Activated CD8-positive, alpha-beta T cell treated with anti-CD3 and anti-CD28 coated beads for 36 hours (primary cell): ENCODE measurements at regions not wholly inside any gene's neighbourhood (a gene's known extent, or its start where the extent isn't known, plus 50 kb on each side); places are given as distances from the start of the nearest gene placed in this dataset.
"Not testable (repeated sequence)": the region's sequence is repeated elsewhere in the genome, so short reads cannot be mapped to it uniquely, and the experiment has no call there.

Source experiments
- ATAC-seq: fragments of 200-7000 bp; cut with Tn5 transposase; one replicate; pipeline ENCODE4 v1.10.0; 2021; ENCODE audit warnings: mild to moderate bottlenecking, moderate library complexity
- CTCF ChIA-PET: fragments of 350-600 bp; sonication (Branson Sonifier 250); formaldehyde crosslinking; loops from one replicate; lab custom pipeline; 2021; ENCODE audit warnings: antibody characterized with exemption; lab: Charles Lee
- POLR2A ChIA-PET: fragments of 350-600 bp; sonication (Branson Sonifier 250); formaldehyde crosslinking; loops from one replicate; lab custom pipeline; 2021; ENCODE audit warnings: antibody characterized with exemption; lab: Charles Lee
- DNase-seq: peaks from one replicate; pipeline ENCODE4 v3.0.0-alpha.2; 2020
- H3K27ac Mint-ChIP-seq: one replicate; pipeline ENCODE4 v1.8.0; 2021; ENCODE audit warnings: mild to moderate bottlenecking, mixed read lengths
- H3K27me3 Mint-ChIP-seq: one replicate; pipeline ENCODE4 v1.8.0; 2021; ENCODE audit warnings: mixed read lengths
- H3K36me3 Mint-ChIP-seq: one replicate; pipeline ENCODE4 v1.8.0; 2021; ENCODE audit warnings: low read depth, mixed read lengths
- H3K4me1 Mint-ChIP-seq: one replicate; pipeline ENCODE4 v1.8.0; 2021; ENCODE audit warnings: low read depth, mixed read lengths
- H3K4me3 Mint-ChIP-seq: one replicate; pipeline ENCODE4 v1.8.0; 2021; ENCODE audit warnings: mild to moderate bottlenecking, moderate library complexity, mixed read lengths
- H3K9me3 Mint-ChIP-seq: one replicate; pipeline ENCODE4 v1.8.0; 2021; ENCODE audit warnings: mixed read lengths
- intact Hi-C: fragments of 100-400 bp; cut with micrococcal nuclease; formaldehyde crosslinking; loops from one replicate; pipeline ENCODE4 v1.10.0; 2022
- TF ChIP-seq, protein P1 (sequence below): fragments of 200-600 bp; IDR thresholded peaks from one replicate; pipeline ENCODE4 v1.8.0; 2022; ENCODE audit warnings: antibody characterized with exemption, mild to moderate bottlenecking

DNA sequence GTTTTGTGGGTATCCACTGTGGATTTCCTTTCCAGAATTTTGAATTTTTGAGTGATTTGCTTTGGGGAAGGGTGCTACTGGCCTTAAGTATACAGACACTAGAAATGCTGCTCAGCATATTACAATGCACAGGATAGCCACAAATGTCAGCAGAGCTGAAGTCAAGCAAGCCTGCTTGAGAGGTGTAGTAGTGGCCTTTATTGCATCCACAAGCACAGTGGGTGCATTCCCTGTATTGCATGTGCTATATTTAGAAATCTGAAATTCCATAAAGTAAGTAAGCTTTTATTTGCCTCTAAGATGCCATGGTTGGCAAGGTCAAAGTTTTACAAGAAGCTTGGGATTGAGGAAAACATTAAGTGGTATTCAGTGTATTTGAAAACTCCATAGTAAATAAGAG is 79.5 kb upstream of the ZNF91 start:
- H3K4me3 Mint-ChIP-seq, result no peak overlapping the region
- intact Hi-C loops, result no loop called here
- ChIA-PET POLR2A (no interaction called here), CTCF (no interaction called here)
- DNase-seq (no peak), ATAC-seq (no peak)
- peaks cover 16% of the 10 kb centered on the region for H3K27me3 Mint-ChIP-seq
- peaks cover 2% of the 10 kb centered on the region for H3K36me3 Mint-ChIP-seq
- TF ChIP-seq, protein P1, sequence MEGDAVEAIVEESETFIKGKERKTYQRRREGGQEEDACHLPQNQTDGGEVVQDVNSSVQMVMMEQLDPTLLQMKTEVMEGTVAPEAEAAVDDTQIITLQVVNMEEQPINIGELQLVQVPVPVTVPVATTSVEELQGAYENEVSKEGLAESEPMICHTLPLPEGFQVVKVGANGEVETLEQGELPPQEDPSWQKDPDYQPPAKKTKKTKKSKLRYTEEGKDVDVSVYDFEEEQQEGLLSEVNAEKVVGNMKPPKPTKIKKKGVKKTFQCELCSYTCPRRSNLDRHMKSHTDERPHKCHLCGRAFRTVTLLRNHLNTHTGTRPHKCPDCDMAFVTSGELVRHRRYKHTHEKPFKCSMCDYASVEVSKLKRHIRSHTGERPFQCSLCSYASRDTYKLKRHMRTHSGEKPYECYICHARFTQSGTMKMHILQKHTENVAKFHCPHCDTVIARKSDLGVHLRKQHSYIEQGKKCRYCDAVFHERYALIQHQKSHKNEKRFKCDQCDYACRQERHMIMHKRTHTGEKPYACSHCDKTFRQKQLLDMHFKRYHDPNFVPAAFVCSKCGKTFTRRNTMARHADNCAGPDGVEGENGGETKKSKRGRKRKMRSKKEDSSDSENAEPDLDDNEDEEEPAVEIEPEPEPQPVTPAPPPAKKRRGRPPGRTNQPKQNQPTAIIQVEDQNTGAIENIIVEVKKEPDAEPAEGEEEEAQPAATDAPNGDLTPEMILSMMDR, result no peak
- H3K27ac Mint-ChIP-seq, result no peak overlapping the region
- H3K9me3 Mint-ChIP-seq, result peaks cover 13% of the 10 kb centered on the region
- H3K4me1 Mint-ChIP-seq, result no peaks in the 10 kb centered on the region

GRCh38 chr19:23474172-23474571 is 78.9 kb upstream of the ZNF91 start:
- CTCF ChIA-PET, result no interaction called here
- Mint-ChIP-seq H3K4me1 (no peaks in the 10 kb centered on the region), H3K4me3 (no peak overlapping the region), H3K9me3 (peaks cover 14% of the 10 kb centered on the region), H3K27me3 (peaks cover 18% of the 10 kb centered on the region), H3K36me3 (peaks cover 2% of the 10 kb centered on the region), H3K27ac (no peak overlapping the region)
- ATAC-seq (no peak), DNase-seq (no peak)
- POLR2A ChIA-PET, result no interaction called here
- intact Hi-C loops, result no loop called here
- TF ChIP-seq, protein P1, result no peak

DNA sequence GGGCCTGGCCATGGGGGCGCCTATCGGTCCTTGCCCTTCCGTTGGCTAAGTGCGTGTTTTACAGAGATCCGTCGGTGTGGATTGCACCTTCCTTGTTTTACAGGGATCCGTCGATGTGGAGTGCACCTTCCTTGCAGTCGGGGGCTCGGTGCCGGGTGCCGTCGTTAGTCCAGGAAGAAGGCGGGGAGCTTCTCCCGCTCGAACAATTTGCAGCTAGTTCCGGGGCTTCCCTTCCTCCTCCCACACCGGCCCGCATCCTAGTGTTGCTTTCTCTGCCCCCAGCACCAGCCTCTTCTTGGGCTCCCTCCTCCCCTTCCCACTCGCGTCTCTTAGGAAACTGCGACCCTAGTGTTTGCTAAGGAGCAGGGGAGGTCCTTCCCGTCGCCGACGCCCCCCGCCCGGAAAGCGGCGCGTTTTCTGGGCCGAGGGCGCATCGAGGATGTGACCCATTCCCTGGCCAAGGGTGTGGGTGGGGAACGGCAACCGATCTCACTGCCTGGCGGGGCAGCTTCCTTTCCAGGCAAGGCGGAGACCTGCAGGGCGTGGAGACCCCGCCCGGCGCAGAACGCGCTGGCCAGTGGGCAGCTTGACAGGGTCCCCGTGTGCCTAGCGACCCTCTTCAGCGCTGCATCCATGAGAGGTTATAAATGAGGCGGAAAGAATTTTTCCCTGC is 75.7 kb upstream of the ZNF91 start:
- intact Hi-C loops, result no loop called here
- DNase-seq (no peak), ATAC-seq (no peak)
- CTCF ChIA-PET, result no interaction called here
- Mint-ChIP-seq H3K4me3 (no peak overlapping the region), H3K27me3 (peaks cover 18% of the 10 kb centered on the region), H3K27ac (no peak overlapping the region), H3K9me3 (peaks cover 13% of the 10 kb centered on the region), H3K4me1 (no peaks in the 10 kb centered on the region), H3K36me3 (peaks cover 2% of the 10 kb centered on the region)
- TF ChIP-seq, protein P1, result no peak
- POLR2A ChIA-PET, result no interaction called here

- POLR2A ChIA-PET, H3K27me3 Mint-ChIP-seq, H3K4me3 Mint-ChIP-seq, H3K36me3 Mint-ChIP-seq, ATAC-seq, DNase-seq, H3K9me3 Mint-ChIP-seq, intact Hi-C loops, CTCF ChIA-PET, H3K4me1 Mint-ChIP-seq, H3K27ac Mint-ChIP-seq: not testable (repeated sequence)
Measured at GRCh38 chr19:23464349-23464748, 69.1 kb upstream of the ZNF91 start.

- no peaks in the 10 kb centered on the region for H3K4me1 Mint-ChIP-seq
- peaks cover 12% of the 10 kb centered on the region for H3K9me3 Mint-ChIP-seq
- DNase-seq, result no peak
- no peaks in the 10 kb centered on the region for H3K36me3 Mint-ChIP-seq
- TF ChIP-seq, protein P1, result no peak
- CTCF ChIA-PET, result no interaction called here
- POLR2A ChIA-PET, result no interaction called here
- H3K4me3 Mint-ChIP-seq, result no peak overlapping the region
- intact Hi-C loops, result no loop called here
- no peaks in the 10 kb centered on the region for H3K27me3 Mint-ChIP-seq
- ATAC-seq, result no peak
- H3K27ac Mint-ChIP-seq, result no peak overlapping the region
Measured at GRCh38 chr19:23461120-23461519, 65.8 kb upstream of the ZNF91 start.
